ENCODE measurements at regions not wholly inside any gene's neighbourhood (a gene's known extent, or its start where the extent isn't known, plus 50 kb on each side); places are given as distances from the start of the nearest gene placed in this dataset.

- TF ChIP-seq REST (IDR thresholded peaks at IDR 0.05; ENCODE audit: insufficient read depth in 1 of 2, low read depth in 2 of 2, low read length in 1 of 2) (no peak), POLR2AphosphoS5 (IDR thresholded peaks at IDR 0.05; ENCODE audit: low read depth, low read length) (no peak), SIN3A (IDR thresholded peaks at IDR 0.05; ENCODE audit: borderline replicate concordance, insufficient read depth, low read depth, low read length) (no peak), TCF7L2 (IDR thresholded peaks at IDR 0.05; ENCODE audit: low read depth, low read length) (no peak), CTCF (IDR thresholded peaks at IDR 0.05) (no peak)
- BruUV-seq (replicated peaks), result no TSS peak
- POLR2A ChIA-PET, result no interaction called here
- Histone ChIP-seq H3K9me3 (ENCODE audit: control insufficient read depth, insufficient read depth, low read depth, low read length) (no peaks in the 10 kb centered on the region), H3K36me3 (ENCODE audit: control insufficient read depth, insufficient read depth, low read length) (no peaks in the 10 kb centered on the region), H3K4me1 (ENCODE audit: control insufficient read depth, insufficient read depth, low read length) (no peaks in the 10 kb centered on the region), H3K4me3 (ENCODE audit: low read depth in 2 of 2, low read length in 2 of 2) (no peak overlapping the region), H3K27me3 (ENCODE audit: control insufficient read depth, insufficient read depth, low read length) (no peaks in the 10 kb centered on the region), H3K27ac (ENCODE audit: low read length) (no peak overlapping the region)
- CTCF ChIA-PET, result no interaction called here
- no peak for DNase-seq (ENCODE audit: low read depth, low spot score)
- in situ Hi-C loops (cut with HindIII; ENCODE audit: low pct_unique_long_range_greater_than_20kb, low sequenced_read_pairs), result no loop called here
- intact Hi-C loops (cut with micrococcal nuclease; ENCODE audit: unreplicated experiment), result no loop called here
- ATAC-seq, result no peak
Observed at GRCh38 chrX:69324851-69325250, 159.6 kb upstream of the PJA1 start.

GRCh38 chrX:69323786-69324720, 158.8 kb upstream of the PJA1 start:
- ATAC-seq, result no peak
- Histone ChIP-seq H3K9me3 (ENCODE audit: control insufficient read depth, insufficient read depth, low read depth, low read length) (no peaks in the 10 kb centered on the region), H3K4me1 (ENCODE audit: control insufficient read depth, insufficient read depth, low read length) (no peaks in the 10 kb centered on the region), H3K4me3 (ENCODE audit: low read depth in 2 of 2, low read length in 2 of 2) (no peak overlapping the region), H3K27me3 (ENCODE audit: control insufficient read depth, insufficient read depth, low read length) (no peaks in the 10 kb centered on the region), H3K36me3 (ENCODE audit: control insufficient read depth, insufficient read depth, low read length) (no peaks in the 10 kb centered on the region), H3K27ac (ENCODE audit: low read length) (no peak overlapping the region)
- ChIA-PET CTCF (no interaction called here), POLR2A (no interaction called here)
- DNase-seq (ENCODE audit: low read depth, low spot score), result no peak
- no peak for TF ChIP-seq POLR2AphosphoS5 (IDR thresholded peaks at IDR 0.05; ENCODE audit: low read depth, low read length)
- TF ChIP-seq REST (IDR thresholded peaks at IDR 0.05; ENCODE audit: insufficient read depth in 1 of 2, low read depth in 2 of 2, low read length in 1 of 2), result no peak
- no peak for TF ChIP-seq TCF7L2 (IDR thresholded peaks at IDR 0.05; ENCODE audit: low read depth, low read length)
- BruUV-seq (replicated peaks), result no TSS peak
- intact Hi-C loops (cut with micrococcal nuclease; ENCODE audit: unreplicated experiment) (no loop called here), in situ Hi-C loops (cut with HindIII; ENCODE audit: low pct_unique_long_range_greater_than_20kb, low sequenced_read_pairs) (no loop called here)
